OCI-LY3 (cell line): ENCODE measurements at regions not wholly inside any gene's neighbourhood (a gene's known extent, or its start where the extent isn't known, plus 50 kb on each side); places are given as distances from the start of the nearest gene placed in this dataset.
A peak's percentile ranks its signal among the peaks of the same experiment; 100 is the strongest.

ENCODE experiments used
- CTCF ChIP-seq: fragments of 200-600, 300-600 bp; sonication (generic); IDR thresholded peaks from 2 replicates; pipeline ENCODE4 v1.5.1; 2014; ENCODE audit warnings: antibody characterized with exemption, low read length, low read depth
- EZH2phosphoT487 ChIP-seq: fragments of 200-600 bp; shearing (Covaris generic); IDR thresholded peaks from 2 replicates; pipeline ENCODE4 v1.6.1; 2018; ENCODE audit warnings: antibody characterized with exemption, mixed run types, low read depth

- TF ChIP-seq CTCF, result peak; percentile 54
- no peak for TF ChIP-seq EZH2phosphoT487
Observed at GRCh38 chr10:111207500-111207899, 130.7 kb downstream of the ADRA2A start.
